ENCODE measurements at regions not wholly inside any gene's neighbourhood (a gene's known extent, or its start where the extent isn't known, plus 50 kb on each side); places are given as distances from the start of the nearest gene placed in this dataset.

- no peak for TF ChIP-seq NFYB (CRISPR knock-in tag; conservative IDR thresholded peaks at IDR 0.05; ENCODE audit: low read depth)
- TF ChIP-seq, protein P1, sequence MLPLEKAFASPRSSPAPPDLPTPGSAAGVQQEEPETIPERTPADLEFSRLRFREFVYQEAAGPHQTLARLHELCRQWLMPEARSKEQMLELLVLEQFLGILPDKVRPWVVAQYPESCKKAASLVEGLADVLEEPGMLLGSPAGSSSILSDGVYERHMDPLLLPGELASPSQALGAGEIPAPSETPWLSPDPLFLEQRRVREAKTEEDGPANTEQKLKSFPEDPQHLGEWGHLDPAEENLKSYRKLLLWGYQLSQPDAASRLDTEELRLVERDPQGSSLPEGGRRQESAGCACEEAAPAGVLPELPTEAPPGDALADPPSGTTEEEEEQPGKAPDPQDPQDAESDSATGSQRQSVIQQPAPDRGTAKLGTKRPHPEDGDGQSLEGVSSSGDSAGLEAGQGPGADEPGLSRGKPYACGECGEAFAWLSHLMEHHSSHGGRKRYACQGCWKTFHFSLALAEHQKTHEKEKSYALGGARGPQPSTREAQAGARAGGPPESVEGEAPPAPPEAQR (CRISPR knock-in tag; IDR thresholded peaks at IDR 0.05): no peak
- TF ChIP-seq, protein P2, sequence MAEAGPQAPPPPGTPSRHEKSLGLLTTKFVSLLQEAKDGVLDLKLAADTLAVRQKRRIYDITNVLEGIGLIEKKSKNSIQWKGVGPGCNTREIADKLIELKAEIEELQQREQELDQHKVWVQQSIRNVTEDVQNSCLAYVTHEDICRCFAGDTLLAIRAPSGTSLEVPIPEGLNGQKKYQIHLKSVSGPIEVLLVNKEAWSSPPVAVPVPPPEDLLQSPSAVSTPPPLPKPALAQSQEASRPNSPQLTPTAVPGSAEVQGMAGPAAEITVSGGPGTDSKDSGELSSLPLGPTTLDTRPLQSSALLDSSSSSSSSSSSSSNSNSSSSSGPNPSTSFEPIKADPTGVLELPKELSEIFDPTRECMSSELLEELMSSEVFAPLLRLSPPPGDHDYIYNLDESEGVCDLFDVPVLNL (CRISPR knock-in tag; IDR thresholded peaks at IDR 0.05; ENCODE audit: borderline replicate concordance, low read depth): no peak
- TF ChIP-seq ZNF416 (CRISPR knock-in tag; IDR thresholded peaks at IDR 0.05): no peak
- no peak for TF ChIP-seq FOXP1 (CRISPR knock-in tag; IDR thresholded peaks at IDR 0.05; ENCODE audit: borderline replicate concordance)
- TF ChIP-seq MXD4 (CRISPR knock-in tag; IDR thresholded peaks at IDR 0.05; ENCODE audit: borderline replicate concordance): no peak
- no peak for TF ChIP-seq RORB (CRISPR knock-in tag; IDR thresholded peaks at IDR 0.05)
- TF ChIP-seq, protein P3, sequence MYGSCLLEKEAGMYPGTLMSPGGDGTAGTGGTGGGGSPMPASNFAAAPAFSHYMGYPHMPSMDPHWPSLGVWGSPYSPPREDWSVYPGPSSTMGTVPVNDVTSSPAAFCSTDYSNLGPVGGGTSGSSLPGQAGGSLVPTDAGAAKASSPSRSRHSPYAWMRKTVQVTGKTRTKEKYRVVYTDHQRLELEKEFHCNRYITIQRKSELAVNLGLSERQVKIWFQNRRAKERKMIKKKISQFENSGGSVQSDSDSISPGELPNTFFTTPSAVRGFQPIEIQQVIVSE (CRISPR knock-in tag; IDR thresholded peaks at IDR 0.05; ENCODE audit: borderline replicate concordance): no peak
- no peak for TF ChIP-seq ERG (CRISPR knock-in tag; IDR thresholded peaks at IDR 0.05)
- TF ChIP-seq SP1 (CRISPR knock-in tag; conservative IDR thresholded peaks at IDR 0.05): no peak
These were observed 105.2 kb downstream of the RFLNA start (continued) for GRCh38 chr12:124400124-124400523.

GRCh38 chr12:124399622-124400021, 104.7 kb downstream of the RFLNA start:
- ATAC-seq: peak; percentile 53
- ChIA-PET POLR2A (interaction anchor here (1.2 kb wide), 1 partner anchor 129 kb away, joined by 4 read pairs; no protein-coding TSS in a partner anchor), CTCF (interaction anchor here (0.5 to 2.9 kb wide), 29 partner anchors 8 to 428 kb away, joined by 3 to 54 read pairs (median 3); no protein-coding TSS in a partner anchor)
- Mint-ChIP-seq H3K27me3 (ENCODE audit: low read depth) (no peaks in the 10 kb centered on the region), H3K9me3 (no peaks in the 10 kb centered on the region), H3K27ac (no peak overlapping the region), H3K4me1 (peaks cover 21% of the 10 kb centered on the region), H3K36me3 (peaks cover 25% of the 10 kb centered on the region), H3K4me3 (no peak overlapping the region)
- DNase-seq (ENCODE audit: low spot score): peak; percentile 68
- no peak for TF ChIP-seq NR3C1 (CRISPR knock-in tag; conservative IDR thresholded peaks at IDR 0.05; ENCODE audit: low read depth)
- TF ChIP-seq E2F1 (CRISPR knock-in tag; IDR thresholded peaks at IDR 0.05): no peak
- TF ChIP-seq, protein P4, sequence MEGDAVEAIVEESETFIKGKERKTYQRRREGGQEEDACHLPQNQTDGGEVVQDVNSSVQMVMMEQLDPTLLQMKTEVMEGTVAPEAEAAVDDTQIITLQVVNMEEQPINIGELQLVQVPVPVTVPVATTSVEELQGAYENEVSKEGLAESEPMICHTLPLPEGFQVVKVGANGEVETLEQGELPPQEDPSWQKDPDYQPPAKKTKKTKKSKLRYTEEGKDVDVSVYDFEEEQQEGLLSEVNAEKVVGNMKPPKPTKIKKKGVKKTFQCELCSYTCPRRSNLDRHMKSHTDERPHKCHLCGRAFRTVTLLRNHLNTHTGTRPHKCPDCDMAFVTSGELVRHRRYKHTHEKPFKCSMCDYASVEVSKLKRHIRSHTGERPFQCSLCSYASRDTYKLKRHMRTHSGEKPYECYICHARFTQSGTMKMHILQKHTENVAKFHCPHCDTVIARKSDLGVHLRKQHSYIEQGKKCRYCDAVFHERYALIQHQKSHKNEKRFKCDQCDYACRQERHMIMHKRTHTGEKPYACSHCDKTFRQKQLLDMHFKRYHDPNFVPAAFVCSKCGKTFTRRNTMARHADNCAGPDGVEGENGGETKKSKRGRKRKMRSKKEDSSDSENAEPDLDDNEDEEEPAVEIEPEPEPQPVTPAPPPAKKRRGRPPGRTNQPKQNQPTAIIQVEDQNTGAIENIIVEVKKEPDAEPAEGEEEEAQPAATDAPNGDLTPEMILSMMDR (IDR thresholded peaks at IDR 0.05): peak; percentile 36
- TF ChIP-seq, protein P5, sequence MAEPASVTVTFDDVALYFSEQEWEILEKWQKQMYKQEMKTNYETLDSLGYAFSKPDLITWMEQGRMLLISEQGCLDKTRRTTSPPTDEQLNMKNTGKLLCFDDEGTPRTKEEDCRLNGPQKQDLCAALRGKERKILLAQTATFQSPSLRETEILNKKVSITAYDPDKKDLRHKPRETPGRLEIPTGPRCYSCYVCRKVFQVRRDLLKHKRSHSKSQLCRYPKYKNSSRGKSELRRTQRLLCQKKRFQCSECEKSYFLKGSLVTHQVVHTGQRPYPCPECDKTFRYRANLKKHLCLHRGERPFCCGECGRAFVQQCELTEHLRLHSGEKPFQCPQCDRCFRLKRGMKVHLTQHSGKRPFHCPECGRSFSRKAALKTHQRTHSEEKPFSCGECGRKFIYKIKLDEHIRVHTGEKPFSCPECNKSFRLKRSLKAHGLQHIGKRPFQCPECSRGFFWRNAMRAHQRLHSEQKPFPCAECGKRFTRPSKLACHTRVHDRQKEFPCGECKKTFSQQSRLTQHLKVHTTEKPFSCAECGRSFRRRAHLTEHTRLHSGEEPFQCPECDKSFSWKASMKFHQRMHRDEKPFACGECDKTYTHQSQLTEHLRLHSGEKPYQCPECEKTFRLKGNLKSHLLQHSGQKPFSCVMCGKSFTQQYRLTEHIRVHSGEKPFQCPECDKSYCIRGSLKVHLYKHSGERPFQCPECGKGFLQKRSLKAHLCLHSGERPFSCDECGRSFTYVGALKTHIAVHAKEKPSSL (CRISPR knock-in tag; conservative IDR thresholded peaks at IDR 0.05): no peak
- TF ChIP-seq TCF7 (CRISPR knock-in tag; IDR thresholded peaks at IDR 0.05; ENCODE audit: low read depth): no peak
- TF ChIP-seq ATF2 (CRISPR knock-in tag; IDR thresholded peaks at IDR 0.05; ENCODE audit: borderline replicate concordance, low read depth): no peak

Data from WTC11 (cell line).